CD14-positive monocyte (primary cell): ENCODE measurements at regions not wholly inside any gene's neighbourhood (a gene's known extent, or its start where the extent isn't known, plus 50 kb on each side); places are given as distances from the start of the nearest gene placed in this dataset.

Experiments
- DNase-seq, 3 donors: peaks; one replicate each; pipeline ENCODE4 v3.0.0-alpha.2; 2011 to 2022
- H2AFZ ChIP-seq: 2 replicates; pipeline ENCODE4 v1.6.0; 2012; ENCODE audit warnings: mild to moderate bottlenecking, low read depth, low read length, inconsistent platforms; ENCODE audit not compliant: insufficient read depth, poor library complexity, severe bottlenecking
- H3K27ac ChIP-seq, 2 donors: 1 replicate in 1 of 2; 2 replicates in 1 of 2; pipeline ENCODE4 v1.5.1; 2012 to 2013; ENCODE audit warnings: low read length in 2 of 2, control low read depth in 1 of 2, inconsistent platforms in 1 of 2, low read depth in 1 of 2, mild to moderate bottlenecking in 1 of 2
- H3K27me3 ChIP-seq, 2 donors: one replicate each; pipeline versions ENCODE4 v1.6.0 to v1.6.1; 2011 to 2013; ENCODE audit warnings: low read length in 2 of 2; ENCODE audit not compliant: control insufficient read depth in 2 of 2, insufficient read depth in 2 of 2
- H3K36me3 ChIP-seq, 2 donors: replicated peaks in 1 of 2; 1 replicate in 1 of 2; 2 replicates in 1 of 2; pipeline versions ENCODE4 v1.5.1 to v1.6.1; 2012 to 2013; ENCODE audit warnings: low read length in 2 of 2, control low read depth in 1 of 2, inconsistent platforms in 1 of 2, mild to moderate bottlenecking in 1 of 2; ENCODE audit not compliant: insufficient read depth in 2 of 2, control insufficient read depth in 1 of 2
- H3K4me1 ChIP-seq, 2 donors: 1 replicate in 1 of 2; 2 replicates in 1 of 2; pipeline versions ENCODE4 v1.5.1 to v1.6.1; 2012 to 2013; ENCODE audit warnings: low read length in 2 of 2, control low read depth in 1 of 2, inconsistent platforms in 1 of 2, mild to moderate bottlenecking in 1 of 2, moderate library complexity in 1 of 2; ENCODE audit not compliant: insufficient read depth in 2 of 2, control insufficient read depth in 1 of 2
- H3K4me2 ChIP-seq: replicated peaks from 2 replicates; pipeline ENCODE3; 2012; ENCODE audit warnings: low read length, moderate library complexity, mild to moderate bottlenecking; ENCODE audit not compliant: poor library complexity, severe bottlenecking; ENCODE audit errors: extremely low read depth
- H3K4me3 ChIP-seq, 3 experiments: fragments of 200-600 bp in 1 of 3; sonication (generic) in 1 of 3; replicated peaks in 1 of 3; 1 replicate in 2 of 3; 2 replicates in 1 of 3; pipeline ENCODE4 v1.5.1; 2011 to 2013; ENCODE audit warnings: low read length in 3 of 3, mild to moderate bottlenecking in 3 of 3, control low read depth in 2 of 3, low read depth in 2 of 3, inconsistent platforms in 1 of 3, moderate library complexity in 1 of 3
- H3K79me2 ChIP-seq: 2 replicates; pipeline ENCODE4 v1.6.0; 2012; ENCODE audit warnings: mild to moderate bottlenecking, control low read depth, inconsistent platforms, low read length, moderate library complexity; ENCODE audit not compliant: insufficient read depth
- H3K9ac ChIP-seq: 2 replicates; pipeline ENCODE4 v1.6.0; 2017; ENCODE audit warnings: low read length, mild to moderate bottlenecking; ENCODE audit not compliant: insufficient read depth, poor library complexity, severe bottlenecking
- H3K9me3 ChIP-seq, 2 donors: replicated peaks in 1 of 2; 1 replicate in 1 of 2; 2 replicates in 1 of 2; pipeline versions ENCODE4 v1.5.1 to v1.6.1; 2012 to 2013; ENCODE audit warnings: low read length in 2 of 2, control low read depth in 1 of 2; ENCODE audit not compliant: control insufficient read depth in 1 of 2, insufficient read depth in 1 of 2
- H4K20me1 ChIP-seq: 2 replicates; pipeline ENCODE4 v1.6.0; 2012; ENCODE audit warnings: mild to moderate bottlenecking, low read length, control low read depth, moderate library complexity; ENCODE audit not compliant: insufficient read depth
- H3K27ac Mint-ChIP-seq, 7 donors: one replicate each; pipeline ENCODE4 v1.8.0; 2020; ENCODE audit warnings: mild to moderate bottlenecking in 7 of 7, mixed read lengths in 7 of 7, moderate library complexity in 6 of 7, inconsistent platforms in 2 of 7
- H3K27me3 Mint-ChIP-seq, 3 donors: one replicate each; pipeline ENCODE4 v1.8.0; 2021 to 2022; ENCODE audit warnings: low read depth in 3 of 3, mild to moderate bottlenecking in 3 of 3, mixed read lengths in 3 of 3, moderate library complexity in 3 of 3, inconsistent platforms in 1 of 3
- H3K36me3 Mint-ChIP-seq, 2 donors: one replicate each; pipeline ENCODE4 v1.8.0; 2020; ENCODE audit warnings: mixed read lengths in 2 of 2, inconsistent platforms in 1 of 2, mild to moderate bottlenecking in 1 of 2
- H3K4me1 Mint-ChIP-seq: one replicate; pipeline ENCODE4 v1.8.0; 2020; ENCODE audit warnings: mild to moderate bottlenecking, mixed read lengths
- H3K4me3 Mint-ChIP-seq, 2 donors: one replicate each; pipeline ENCODE4 v1.8.0; 2020; ENCODE audit warnings: mild to moderate bottlenecking in 2 of 2, mixed read lengths in 2 of 2, moderate library complexity in 1 of 2
- H3K9me3 Mint-ChIP-seq, 7 donors: one replicate each; pipeline ENCODE4 v1.8.0; 2020 to 2022; ENCODE audit warnings: mixed read lengths in 7 of 7, mild to moderate bottlenecking in 6 of 7, moderate library complexity in 6 of 7, inconsistent platforms in 2 of 7
- CTCF ChIP-seq: fragments of 200-600 bp; IDR thresholded peaks from one replicate; pipeline ENCODE4 v1.8.0; 2022; ENCODE audit warnings: antibody characterized with exemption, mild to moderate bottlenecking
- WGBS: methylation state at CpG from one replicate; pipeline ENCODE4 v1.1.5; 2013; ENCODE audit warnings: missing lambda C conversion rate; ENCODE audit not compliant: insufficient coverage; 5-methylcytosine and 5-hydroxymethylcytosine counted together
- intact Hi-C, 2 donors: fragments of 100-400 bp; cut with micrococcal nuclease; formaldehyde crosslinking; loops; one replicate each; pipeline versions ENCODE4 v1.15.0 to v1.15.1; 2023

GRCh38 chr4:159765382-159765781 lies 662.5 kb downstream of the RAPGEF2 start:
- intact Hi-C loops, result no loop called here
- no peak for TF ChIP-seq CTCF
- no peaks in the 10 kb centered on the region for H3K4me1 ChIP-seq
- WGBS, result no CpG with 5 or more reads among the region's 1 CpG
- DNase-seq, result no peak
- H3K27me3 ChIP-seq, result no peaks in the 10 kb centered on the region
- Mint-ChIP-seq H3K27ac (no peak overlapping the region), H3K4me1 (no peaks in the 10 kb centered on the region), H3K36me3 (no peaks in the 10 kb centered on the region), H3K9me3 (peaks cover 0 to 2% (median 0%) of the 10 kb centered on the region in 7 donors), H3K27me3 (peaks cover 0 to 1% (median 0%) of the 10 kb centered on the region in 3 donors), H3K4me3 (no peak overlapping the region)
- H3K4me2 ChIP-seq, result no peak overlapping the region
- no peaks in the 10 kb centered on the region for H3K79me2 ChIP-seq
- no peaks in the 10 kb centered on the region for H3K9me3 ChIP-seq
- H4K20me1 ChIP-seq, result no peaks in the 10 kb centered on the region
- no peak overlapping the region for H3K4me3 ChIP-seq
- no peak overlapping the region for H3K27ac ChIP-seq
- no peak overlapping the region for H2AFZ ChIP-seq
- H3K9ac ChIP-seq, result no peak overlapping the region
- H3K36me3 ChIP-seq, result no peaks in the 10 kb centered on the region

- no peaks in the 10 kb centered on the region for H3K79me2 ChIP-seq
- no peaks in the 10 kb centered on the region for H3K4me1 ChIP-seq
- no peaks in the 10 kb centered on the region for H3K9me3 Mint-ChIP-seq
- no peaks in the 10 kb centered on the region for H3K36me3 ChIP-seq
- H3K27me3 ChIP-seq, result no peaks in the 10 kb centered on the region
- H2AFZ ChIP-seq, result no peak overlapping the region
- no peak for TF ChIP-seq CTCF
- H3K4me3 ChIP-seq, result no peak overlapping the region
- intact Hi-C loops, result no loop called here
- H3K4me3 Mint-ChIP-seq, result no peak overlapping the region
- peaks cover 0 to 1% (median 0%) of the 10 kb centered on the region in 3 donors for H3K27me3 Mint-ChIP-seq
- H3K27ac Mint-ChIP-seq, result no peak overlapping the region
- no peaks in the 10 kb centered on the region for H3K36me3 Mint-ChIP-seq
- no peaks in the 10 kb centered on the region for H3K9me3 ChIP-seq
- no peak for DNase-seq
- WGBS, result 42% methylated on average over 2 of the region's 7 CpGs
- H3K4me1 Mint-ChIP-seq, result no peaks in the 10 kb centered on the region
- no peak overlapping the region for H3K27ac ChIP-seq
- no peak overlapping the region for H3K4me2 ChIP-seq
- H3K9ac ChIP-seq, result no peak overlapping the region
- no peaks in the 10 kb centered on the region for H4K20me1 ChIP-seq
Observed at GRCh38 chr4:159766241-159766640, 663.4 kb downstream of the RAPGEF2 start.
